Tibial nerve (tissue), 4 donors: ENCODE measurements at regions not wholly inside any gene's neighbourhood (a gene's known extent, or its start where the extent isn't known, plus 50 kb on each side); places are given as distances from the start of the nearest gene placed in this dataset.

ENCODE experiments used
- CTCF ChIP-seq, 5 experiments: fragments of 200-600 bp in 3 of 5; fragments of 450-650 bp in 2 of 5; sonication (generic) in 3 of 5; IDR thresholded peaks; one replicate each; pipeline ENCODE4 v1.5.1; 2016 to 2019; ENCODE audit warnings: antibody characterized with exemption in 5 of 5, mild to moderate bottlenecking in 3 of 5, moderate library complexity in 2 of 5
- EP300 ChIP-seq, 2 donors: sonication (generic); formaldehyde crosslinking; IDR thresholded peaks; one replicate each; pipeline ENCODE4 v1.6.1; 2017; ENCODE audit warnings: antibody characterized with exemption in 2 of 2, mild to moderate bottlenecking in 1 of 2
- POLR2A ChIP-seq, 2 donors: fragments of 450-650 bp; IDR thresholded peaks; one replicate each; pipeline ENCODE4 v1.6.1; 2017; ENCODE audit warnings: antibody characterized with exemption in 2 of 2, mild to moderate bottlenecking in 2 of 2, moderate library complexity in 2 of 2

DNA sequence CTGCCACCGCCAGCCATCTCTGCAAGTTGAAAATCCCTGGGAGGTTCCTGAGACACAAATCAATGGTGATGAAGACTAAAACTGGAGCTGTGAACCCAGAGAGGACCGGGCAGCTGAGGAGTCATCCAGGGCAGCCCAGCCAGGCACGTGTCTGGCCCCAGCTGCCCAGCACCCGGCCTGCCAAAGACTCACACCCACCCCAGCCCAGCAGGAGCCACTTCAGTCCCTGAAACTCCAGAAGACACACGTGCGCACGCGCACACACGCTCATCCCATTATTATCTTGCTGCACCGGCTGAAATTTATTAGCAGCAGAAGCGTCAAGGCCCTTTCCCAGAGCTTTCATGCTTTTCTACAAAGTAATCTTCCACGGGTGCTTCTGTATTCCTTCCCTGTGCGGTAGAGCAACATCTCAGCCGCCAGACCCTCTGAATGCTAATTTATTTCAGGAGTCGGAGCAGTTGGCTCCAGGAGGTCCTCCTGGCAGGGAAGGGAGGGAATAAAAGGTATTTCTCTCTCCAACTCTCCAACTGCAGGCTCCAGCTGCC, 59.8 kb upstream of the RBFOX3 start:
- TF ChIP-seq CTCF (IDR thresholded peaks at IDR 0.05) (no peak), EP300 (IDR thresholded peaks at IDR 0.05) (no peak), POLR2A (IDR thresholded peaks at IDR 0.05) (no peak)
